ENCODE measurements at regions not wholly inside any gene's neighbourhood (a gene's known extent, or its start where the extent isn't known, plus 50 kb on each side); places are given as distances from the start of the nearest gene placed in this dataset.

DNA sequence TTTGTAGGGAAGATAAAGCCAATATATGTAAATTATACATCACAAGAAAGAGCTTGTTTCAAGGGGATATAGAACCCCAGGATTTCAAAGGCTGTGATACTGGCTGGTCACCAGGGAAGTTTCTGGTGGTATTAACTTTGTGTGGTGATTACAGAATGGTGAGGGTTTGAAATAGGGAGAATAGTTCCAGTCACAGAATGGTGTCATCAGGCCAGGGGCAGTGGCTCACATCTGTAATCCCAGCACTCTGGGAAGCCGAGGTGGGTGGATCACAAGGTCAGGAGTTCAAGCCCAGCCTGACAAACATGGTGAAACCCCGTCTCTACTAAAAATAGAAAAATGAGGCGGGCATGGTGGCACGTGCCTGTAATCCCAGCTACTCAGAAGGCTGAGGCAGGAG, 183.8 kb upstream of the XYLT1 start:
- no peak for TF ChIP-seq CTCF (IDR thresholded peaks at IDR 0.05)
- no peak for TF ChIP-seq POLR2AphosphoS5 (IDR thresholded peaks at IDR 0.05)
- TF ChIP-seq EP300 (IDR thresholded peaks at IDR 0.05): no peak

Data from gastroesophageal sphincter (tissue), 3 donors.